ENCODE measurements at regions not wholly inside any gene's neighbourhood (a gene's known extent, or its start where the extent isn't known, plus 50 kb on each side); places are given as distances from the start of the nearest gene placed in this dataset.

DNA sequence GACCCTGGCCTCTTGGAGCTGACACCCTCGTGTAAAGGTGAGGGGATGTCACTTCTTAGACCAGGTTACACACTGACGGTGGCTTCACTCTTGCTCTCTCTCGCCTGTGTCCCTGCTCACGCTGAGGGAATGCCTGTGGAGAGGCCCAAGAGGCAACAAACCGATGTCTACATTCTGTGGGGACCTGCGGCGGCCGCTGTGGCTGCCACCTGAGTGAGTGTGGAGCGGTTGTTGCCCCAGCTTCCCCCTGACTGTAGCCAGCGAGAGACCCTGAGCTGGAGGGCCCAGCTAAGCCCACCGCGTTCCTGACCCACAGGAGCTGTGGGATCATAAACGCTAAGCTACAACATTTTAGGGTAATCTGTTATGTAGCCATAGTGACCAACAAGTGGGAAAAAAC is 55.7 kb upstream of the ASAP2 start:
- TF ChIP-seq POLR2A (IDR thresholded peaks at IDR 0.05; ENCODE audit: low read length) (no peak), GATA1 (IDR thresholded peaks at IDR 0.05; ENCODE audit: low read depth, low read length) (no peak)

Measured in erythroblast (primary cell).